GM12878 (cell line): ENCODE measurements at regions not wholly inside any gene's neighbourhood (a gene's known extent, or its start where the extent isn't known, plus 50 kb on each side); places are given as distances from the start of the nearest gene placed in this dataset.

Experiments
- ATAC-seq: fragments of 200-7000 bp; cut with Tn5 transposase; 3 replicates; pipeline ENCODE4 v1.9.1; 2020; ENCODE audit warnings: mild to moderate bottlenecking, moderate library complexity
- BruUV-seq: library from RNA; stranded (reverse); fragments of 400-500 nt; replicated peaks from 2 replicates; lab custom pipeline; 2021; lab: Mats Ljungman, UMichigan
- CTCF ChIA-PET: fragments of 300-600 bp; sonication (Branson Sonifier 250); formaldehyde crosslinking; extraction: SDS; loops from one replicate; lab custom pipeline; 2021; ENCODE audit warnings: inconsistent platforms; lab: Yijun Ruan, JAX
- POLR2A ChIA-PET: fragments of 350-600 bp; formaldehyde crosslinking; extraction: SDS; loops from one replicate; lab custom pipeline; 2021; ENCODE audit warnings: inconsistent platforms; lab: Charles Lee
- RAD21 ChIA-PET: fragments of 300-600 bp; sonication (Branson Sonifier 250); formaldehyde crosslinking; loops from one replicate; lab custom pipeline; 2023; ENCODE audit warnings: antibody characterized with exemption; ENCODE audit not compliant: unreplicated experiment; lab: Charles Lee
- SMC1A ChIA-PET: fragments of 300-600 bp; sonication (Branson Sonifier 250); formaldehyde crosslinking; loops from one replicate; lab custom pipeline; 2023; ENCODE audit not compliant: unreplicated experiment, uncharacterized antibody; lab: Charles Lee
- DNase-seq: peaks from one replicate; pipeline ENCODE4 v3.0.0-alpha.2; 2011; ENCODE audit warnings: low read depth, low spot score
- FAIRE-seq: peaks from 3 replicates; lab custom pipeline; 2011; peaks lifted over from hg19 to GRCh38; lab: Jason Lieb, UNC
- H2AFZ ChIP-seq: 2 replicates; pipeline ENCODE4 v1.6.0; 2011; ENCODE audit warnings: low read depth, low read length, control low read depth; ENCODE audit not compliant: control insufficient read depth
- H3K27ac ChIP-seq: 2 replicates; pipeline ENCODE4 v1.5.1; 2011; ENCODE audit warnings: control low read depth; ENCODE audit not compliant: control insufficient read depth, insufficient read depth
- H3K27me3 ChIP-seq, 2 experiments: replicated peaks in 1 of 2; 2 replicates each; pipeline versions ENCODE4 v1.6.0 to v1.6.1; 2011; ENCODE audit warnings: low read length in 1 of 2; ENCODE audit not compliant: control insufficient read depth in 2 of 2, insufficient read depth in 2 of 2
- H3K36me3 ChIP-seq, 2 experiments: 2 replicates each; pipeline ENCODE4 v1.5.1; 2011; ENCODE audit warnings: low read length in 1 of 2; ENCODE audit not compliant: control insufficient read depth in 2 of 2, insufficient read depth in 2 of 2
- H3K4me1 ChIP-seq: 2 replicates; pipeline ENCODE4 v1.6.1; 2011; ENCODE audit warnings: mild to moderate bottlenecking, low read length, moderate library complexity, mixed read lengths; ENCODE audit not compliant: control insufficient read depth, insufficient read depth
- H3K4me2 ChIP-seq: 2 replicates; pipeline ENCODE4 v1.6.0; 2011; ENCODE audit warnings: control low read depth; ENCODE audit not compliant: control insufficient read depth, insufficient read depth
- H3K4me3 ChIP-seq: fragments of 200-600 bp; sonication (generic); 2 replicates; pipeline ENCODE4 v1.5.1; 2016
- H3K79me2 ChIP-seq: 2 replicates; pipeline ENCODE4 v1.6.0; 2011; ENCODE audit warnings: low read length; ENCODE audit not compliant: control insufficient read depth, insufficient read depth
- H3K9ac ChIP-seq: 2 replicates; pipeline ENCODE4 v1.8.0; 2011; ENCODE audit warnings: low read length, control low read depth, mixed read lengths; ENCODE audit not compliant: control insufficient read depth, insufficient read depth
- H3K9me3 ChIP-seq: replicated peaks from 3 replicates; pipeline ENCODE4 v1.5.1; 2011; ENCODE audit warnings: mild to moderate bottlenecking, low read length; ENCODE audit not compliant: control insufficient read depth, insufficient read depth
- H4K20me1 ChIP-seq: 2 replicates; pipeline ENCODE4 v1.6.0; 2011; ENCODE audit not compliant: control insufficient read depth, insufficient read depth
- CHD1 ChIP-seq: IDR thresholded peaks from 2 replicates; pipeline ENCODE4 v1.6.1; 2012; ENCODE audit warnings: low read depth, low read length, improper control_type of control experiment
- CREB1 ChIP-seq: IDR thresholded peaks from 2 replicates; pipeline ENCODE4 v1.6.1; 2012; ENCODE audit warnings: low read depth, mild to moderate bottlenecking, inconsistent platforms
- ELK1 ChIP-seq: IDR thresholded peaks from 2 replicates; pipeline ENCODE4 v1.6.1; 2012; ENCODE audit warnings: low read depth, low read length, improper control_type of control experiment
- MEF2A ChIP-seq: IDR thresholded peaks from 2 replicates; pipeline ENCODE4 v1.6.1; 2011; ENCODE audit warnings: low read depth, mild to moderate bottlenecking, low read length, moderate library complexity; ENCODE audit not compliant: insufficient read depth
- NFYA ChIP-seq: IDR thresholded peaks from 2 replicates; pipeline ENCODE4 v1.6.1; 2011; ENCODE audit warnings: low read depth, mild to moderate bottlenecking, low read length, improper control_type of control experiment, borderline replicate concordance
- PAX5 ChIP-seq: IDR thresholded peaks from 2 replicates; pipeline ENCODE4 v1.6.1; 2011; ENCODE audit warnings: low read depth, low read length, borderline replicate concordance
- RAD51 ChIP-seq: fragments of 450-650 bp; IDR thresholded peaks from 2 replicates; pipeline ENCODE4 v1.6.1; 2016; ENCODE audit warnings: moderate library complexity, mild to moderate bottlenecking, inconsistent platforms
- SRF ChIP-seq, 2 experiments: IDR thresholded peaks; 2 replicates each; pipeline ENCODE4 v1.6.1; 2011; ENCODE audit warnings: low read depth in 2 of 2, low read length in 2 of 2, mild to moderate bottlenecking in 1 of 2, moderate library complexity in 1 of 2
- ZBTB33 ChIP-seq: fragments of 450-650 bp; IDR thresholded peaks from 2 replicates; pipeline ENCODE4 v1.6.1; 2017; ENCODE audit warnings: mild to moderate bottlenecking
- WGBS: methylation state at CpG from one replicate; pipeline ENCODE4 v1.1.6; 2016; ENCODE audit warnings: low lambda C conversion rate; ENCODE audit not compliant: insufficient replicate concordance, insufficient coverage; ENCODE audit errors: missing lambda C conversion rate; 5-methylcytosine and 5-hydroxymethylcytosine counted together
- in situ Hi-C: fragments of 300-500 bp; cut with MboI; formaldehyde crosslinking; loops from 9 replicates; pipeline ENCODE4 v1.14.3; 2018; ENCODE audit warnings: mixed read lengths
- intact Hi-C: fragments of 100-400 bp; cut with micrococcal nuclease; formaldehyde crosslinking; loops from one replicate; pipeline ENCODE4 v1.14.2; 2022; ENCODE audit not compliant: unreplicated experiment

GRCh38 chr2:128651000-128651399 is 332.3 kb upstream of the HS6ST1 start (continued):
- TF ChIP-seq RAD51 (no peak), NFYA (no peak), CHD1 (no peak), ZBTB33 (no peak), CREB1 (no peak), MEF2A (no peak)
- TF ChIP-seq, all 136 proteins: peak for 0

- WGBS = 6% methylated on average over 4 of the region's 5 CpGs
- CTCF ChIA-PET = interaction anchor here (0.7 to 0.8 kb wide), 2 partner anchors 10 to 534 kb away, joined by 3 to 4 read pairs; no protein-coding TSS in a partner anchor
- Histone ChIP-seq H3K4me1 (no peaks in the 10 kb centered on the region), H3K4me3 (no peak overlapping the region), H3K36me3 (no peaks in the 10 kb centered on the region), H3K79me2 (no peaks in the 10 kb centered on the region), H3K27ac (no peak overlapping the region), H2AFZ (no peak overlapping the region), H3K9me3 (no peaks in the 10 kb centered on the region), H3K4me2 (no peak overlapping the region), H3K9ac (no peak overlapping the region), H3K27me3 (no peaks in the 10 kb centered on the region), H4K20me1 (no peaks in the 10 kb centered on the region)
- DNase-seq = no peak
- FAIRE-seq = no peak
- ATAC-seq = peak; percentile 41
- intact Hi-C loops (no loop called here), in situ Hi-C loops (no loop called here)
- SMC1A ChIA-PET = interaction anchor here (1.2 kb wide), 1 partner anchor 555 kb away, joined by 3 read pairs; no protein-coding TSS in a partner anchor
- BruUV-seq = no TSS peak
- POLR2A ChIA-PET = no interaction called here
- RAD21 ChIA-PET = no interaction called here
- 0 out of 2 replicates have a peak, but pooled peaks have one; percentile 16 for TF ChIP-seq ELK1
- peak; percentile 77 to 83 for TF ChIP-seq SRF (IDR thresholded peaks at IDR 0.05; ENCODE audit: low read depth in 2 of 2, low read length in 2 of 2)
- no peak for TF ChIP-seq PAX5
These were observed 335.7 kb upstream of the HS6ST1 start for GRCh38 chr2:128654408-128654807.
